Heart left ventricle (tissue), 16 donors: ENCODE measurements at regions not wholly inside any gene's neighbourhood (a gene's known extent, or its start where the extent isn't known, plus 50 kb on each side); places are given as distances from the start of the nearest gene placed in this dataset.

Experiments used
- ATAC-seq, 4 donors: fragments of 200-7000 bp; cut with Tn5 transposase; one replicate each; pipeline ENCODE4 v1.9.1; 2020 to 2022; ENCODE audit warnings: moderate library complexity in 4 of 4, mild to moderate bottlenecking in 3 of 4, moderate number of reproducible peaks in 1 of 4
- DNase-seq, 5 donors: peaks; one replicate each; pipeline ENCODE4 v3.0.0-alpha.2; 2020
- H3K27ac ChIP-seq, 12 donors: fragments of 200-600 bp; sonication (generic) in 4 of 12; one replicate each; pipeline versions ENCODE4 v1.5.0 to v1.8.0; 2016 to 2022; ENCODE audit warnings: mild to moderate bottlenecking in 2 of 12
- H3K27me3 ChIP-seq, 9 donors: fragments of 200-600 bp; sonication (generic) in 2 of 9; one replicate each; pipeline versions ENCODE4 v1.5.1 to v1.8.0; 2016 to 2022; ENCODE audit warnings: mild to moderate bottlenecking in 3 of 9
- H3K36me3 ChIP-seq, 9 donors: fragments of 200-600 bp; sonication (generic) in 2 of 9; one replicate each; pipeline versions ENCODE4 v1.5.0 to v1.8.0; 2018 to 2022; ENCODE audit warnings: mild to moderate bottlenecking in 2 of 9
- H3K4me1 ChIP-seq, 12 donors: fragments of 200-600 bp; sonication (generic) in 4 of 12; one replicate each; pipeline versions ENCODE4 v1.5.0 to v1.8.0; 2016 to 2022; ENCODE audit warnings: mild to moderate bottlenecking in 3 of 12
- H3K4me3 ChIP-seq, 12 donors: fragments of 200-600 bp; sonication (generic) in 4 of 12; one replicate each; pipeline versions ENCODE4 v1.5.0 to v1.8.0; 2017 to 2022; ENCODE audit warnings: mild to moderate bottlenecking in 9 of 12, moderate library complexity in 4 of 12
- H3K9me3 ChIP-seq, 12 donors: fragments of 200-600 bp; sonication (generic) in 4 of 12; one replicate each; pipeline versions ENCODE4 v1.5.0 to v1.8.0; 2016 to 2022; ENCODE audit warnings: mild to moderate bottlenecking in 1 of 12
- CTCF ChIP-seq, 12 donors: fragments of 200-600 bp; sonication (generic) in 4 of 12; IDR thresholded peaks; one replicate each; pipeline versions ENCODE4 v1.5.0 to v1.8.0; 2018 to 2022; ENCODE audit warnings: antibody characterized with exemption in 12 of 12, mild to moderate bottlenecking in 5 of 12
- POLR2A ChIP-seq, 2 donors: fragments of 450-650 bp; IDR thresholded peaks; one replicate each; pipeline ENCODE4 v1.6.1; 2017; ENCODE audit warnings: antibody characterized with exemption in 2 of 2, mild to moderate bottlenecking in 2 of 2, moderate library complexity in 2 of 2
- WGBS, 4 donors: extraction: QIAGEN DNeasy Blood & Tissue Kit in 2 of 4; methylation state at CpG; one replicate each; pipeline versions ENCODE4 v1.1.5 to v1.1.7; 2013 to 2018; 5-methylcytosine and 5-hydroxymethylcytosine counted together
- intact Hi-C, 10 donors: fragments of 100-400 bp; cut with DNase I; formaldehyde crosslinking; loops; one replicate each; pipeline versions ENCODE4 v1.11.1 to v1.14.2; 2022
- donor health status: ischemic (EF 13 %, LVEDD 7.1; RV severe dilation, severe dysfunction).
- donor health status: healthy with polysubstance abuse.
- donor health status: DM: no; HTN: yes; CAD: no.
- donor health status: DM: no; HTN: no; CAD: no.
- donor health status: ischemic (EF 25% LVEDD 6.9; RV normal size, moderate dysfunction).
- donor health status: ischemic (EF 25% LVEDD 5.7; RV mildly dilated, moderate dysfunction).
- donor health status: healthy.
- donor health status: DM: yes; HTN: yes; CAD: no.
- donor health status: ischemic (EF 35%, LVEDD 5.7; RV mildly dilated, moderate dysfunction).
- donor health status: nonischemic (EF 11% LVEDD 7.7; RV severe dilation, severe dysfunction).
- donor health status: DM: yes; HTN: yes; CAD: no.
- donor health status: PGD.
- donor health status: ischemic (EF 29% LVEDD 5.4; RV normal size, mild dysfunction).
- donor health status: nonischemic (EF 23%, LVEDD 6.1; RV moderate dilation, normal function).

GRCh38 chr12:73625226-73625625 lies 912.4 kb upstream of the ATXN7L3B start:
- ATAC-seq (no peak), DNase-seq (no peak)
- Histone ChIP-seq H3K27me3 (no peaks in the 10 kb centered on the region), H3K27ac (no peak overlapping the region), H3K4me1 (no peaks in the 10 kb centered on the region), H3K36me3 (no peaks in the 10 kb centered on the region), H3K9me3 (no peaks in the 10 kb centered on the region), H3K4me3 (no peak overlapping the region)
- no peak for TF ChIP-seq CTCF (IDR thresholded peaks at IDR 0.05)
- TF ChIP-seq POLR2A (IDR thresholded peaks at IDR 0.05) = no peak
- intact Hi-C loops = no loop called here

- no peak overlapping the region for H3K4me3 ChIP-seq
- intact Hi-C loops = no loop called here
- WGBS, 4 donors = 72 to 79% (median 78%) methylated on average over 5 of the region's 5 CpGs
- no peak for TF ChIP-seq CTCF (IDR thresholded peaks at IDR 0.05)
- no peak for TF ChIP-seq POLR2A (IDR thresholded peaks at IDR 0.05)
- H3K27me3 ChIP-seq = no peaks in the 10 kb centered on the region
- ATAC-seq (no peak), DNase-seq (no peak)
- no peaks in the 10 kb centered on the region for H3K36me3 ChIP-seq
- no peaks in the 10 kb centered on the region for H3K4me1 ChIP-seq
- no peak overlapping the region for H3K27ac ChIP-seq
- H3K9me3 ChIP-seq = no peaks in the 10 kb centered on the region
Observed at GRCh38 chr12:73629171-73629570, 908.5 kb upstream of the ATXN7L3B start.

- Histone ChIP-seq H3K9me3 (no peaks in the 10 kb centered on the region), H3K27ac (no peak overlapping the region), H3K4me3 (no peak overlapping the region), H3K36me3 (no peaks in the 10 kb centered on the region), H3K4me1 (no peaks in the 10 kb centered on the region), H3K27me3 (no peaks in the 10 kb centered on the region)
- TF ChIP-seq POLR2A (IDR thresholded peaks at IDR 0.05) (no peak), CTCF (IDR thresholded peaks at IDR 0.05) (no peak)
- no peak for DNase-seq
- intact Hi-C loops = no loop called here
- 31 to 40% (median 37%) methylated on average over 4 of the region's 4 CpGs for WGBS, 4 donors
- no peak for ATAC-seq
Observed at GRCh38 chr12:73629893-73630831, 907.5 kb upstream of the ATXN7L3B start.

GRCh38 chr12:73632191-73632590 lies 905.4 kb upstream of the ATXN7L3B start:
- no peaks in the 10 kb centered on the region for H3K27me3 ChIP-seq
- no peaks in the 10 kb centered on the region for H3K4me1 ChIP-seq
- no peak overlapping the region for H3K4me3 ChIP-seq
- H3K36me3 ChIP-seq = no peaks in the 10 kb centered on the region
- H3K27ac ChIP-seq = no peak overlapping the region
- ATAC-seq (no peak), DNase-seq (no peak)
- intact Hi-C loops = no loop called here
- TF ChIP-seq CTCF (IDR thresholded peaks at IDR 0.05) (no peak), POLR2A (IDR thresholded peaks at IDR 0.05) (no peak)
- no peaks in the 10 kb centered on the region for H3K9me3 ChIP-seq
